ENCODE measurements at regions not wholly inside any gene's neighbourhood (a gene's known extent, or its start where the extent isn't known, plus 50 kb on each side); places are given as distances from the start of the nearest gene placed in this dataset.

GRCh38 chr3:135731546-135731945 lies 234.0 kb upstream of the PPP2R3A start:
- Histone ChIP-seq H3K4me2 (ENCODE audit: low read length) (no peak overlapping the region), H2BK5ac (ENCODE audit: low read depth, low read length, poor library complexity) (no peak overlapping the region), H3K4me3 (ENCODE audit: low read depth, low read length) (no peak overlapping the region), H2BK120ac (ENCODE audit: insufficient read depth, low read length, poor library complexity) (no peak overlapping the region), H3K79me2 (ENCODE audit: control insufficient read depth, insufficient read depth, low read length, poor library complexity) (no peaks in the 10 kb centered on the region), H2BK12ac (ENCODE audit: low read length) (no peak overlapping the region), H3K23ac (ENCODE audit: low read length) (no peak overlapping the region), H4K12ac (ENCODE audit: low read depth, low read length) (no peak overlapping the region), H3K18ac (ENCODE audit: low read length) (no peak overlapping the region), H3K9me3 (ENCODE audit: insufficient read depth, low read depth, low read length) (peaks cover 8% of the 10 kb centered on the region), H3K79me1 (ENCODE audit: low read length) (no peaks in the 10 kb centered on the region), H2AFZ (ENCODE audit: insufficient read depth, low read length, poor library complexity) (no peak overlapping the region), H3K4me1 (ENCODE audit: control insufficient read depth in 1 of 2, insufficient read depth in 2 of 2, low read length in 2 of 2) (no peaks in the 10 kb centered on the region), H2AK5ac (ENCODE audit: low read length) (no peak overlapping the region), H3K4ac (ENCODE audit: low read depth, low read length) (no peak overlapping the region), H3K27ac (ENCODE audit: low read depth, low read length) (no peak overlapping the region), H3K36me3 (ENCODE audit: control insufficient read depth in 1 of 2, insufficient read depth in 2 of 2, low read length in 2 of 2) (no peaks in the 10 kb centered on the region), H3K27me3 (ENCODE audit: insufficient read depth, low read length) (no peaks in the 10 kb centered on the region), H4K8ac (ENCODE audit: low read depth, low read length) (no peak overlapping the region), H4K91ac (ENCODE audit: low read depth, low read length) (no peak overlapping the region), H3K9ac (ENCODE audit: low read length) (no peak overlapping the region), H3K14ac (ENCODE audit: low read length) (no peak overlapping the region)
- DNase-seq, result no peak
- no CpG with 5 or more reads among the region's 2 CpGs for WGBS (ENCODE audit: extremely low coverage, insufficient coverage, insufficient read length)

- Histone ChIP-seq H2AK5ac (ENCODE audit: low read length) (no peak overlapping the region), H3K36me3 (ENCODE audit: control insufficient read depth in 1 of 2, insufficient read depth in 2 of 2, low read length in 2 of 2) (no peaks in the 10 kb centered on the region), H3K4ac (ENCODE audit: low read depth, low read length) (no peak overlapping the region), H2BK120ac (ENCODE audit: insufficient read depth, low read length, poor library complexity) (no peak overlapping the region), H4K12ac (ENCODE audit: low read depth, low read length) (no peak overlapping the region), H3K9me3 (ENCODE audit: insufficient read depth, low read depth, low read length) (no peaks in the 10 kb centered on the region), H4K91ac (ENCODE audit: low read depth, low read length) (no peak overlapping the region), H3K4me3 (ENCODE audit: low read depth, low read length) (no peak overlapping the region), H3K23ac (ENCODE audit: low read length) (no peak overlapping the region), H3K79me1 (ENCODE audit: low read length) (no peaks in the 10 kb centered on the region), H3K9ac (ENCODE audit: low read length) (no peak overlapping the region), H3K27me3 (ENCODE audit: insufficient read depth, low read length) (no peaks in the 10 kb centered on the region), H3K79me2 (ENCODE audit: control insufficient read depth, insufficient read depth, low read length, poor library complexity) (no peaks in the 10 kb centered on the region), H3K4me2 (ENCODE audit: low read length) (no peak overlapping the region), H3K27ac (ENCODE audit: low read depth, low read length) (no peak overlapping the region), H2AFZ (ENCODE audit: insufficient read depth, low read length, poor library complexity) (no peak overlapping the region), H3K18ac (ENCODE audit: low read length) (no peak overlapping the region), H2BK12ac (ENCODE audit: low read length) (no peak overlapping the region), H3K4me1 (ENCODE audit: control insufficient read depth in 1 of 2, insufficient read depth in 2 of 2, low read length in 2 of 2) (no peaks in the 10 kb centered on the region), H4K8ac (ENCODE audit: low read depth, low read length) (no peak overlapping the region), H2BK5ac (ENCODE audit: low read depth, low read length, poor library complexity) (no peak overlapping the region), H3K14ac (ENCODE audit: low read length) (no peak overlapping the region)
- no CpG with 5 or more reads among the region's 6 CpGs for WGBS (ENCODE audit: extremely low coverage, insufficient coverage, insufficient read length)
- peak; percentile 21 to 50 for DNase-seq
Measured at GRCh38 chr3:135736740-135737139, 228.8 kb upstream of the PPP2R3A start.

DNA sequence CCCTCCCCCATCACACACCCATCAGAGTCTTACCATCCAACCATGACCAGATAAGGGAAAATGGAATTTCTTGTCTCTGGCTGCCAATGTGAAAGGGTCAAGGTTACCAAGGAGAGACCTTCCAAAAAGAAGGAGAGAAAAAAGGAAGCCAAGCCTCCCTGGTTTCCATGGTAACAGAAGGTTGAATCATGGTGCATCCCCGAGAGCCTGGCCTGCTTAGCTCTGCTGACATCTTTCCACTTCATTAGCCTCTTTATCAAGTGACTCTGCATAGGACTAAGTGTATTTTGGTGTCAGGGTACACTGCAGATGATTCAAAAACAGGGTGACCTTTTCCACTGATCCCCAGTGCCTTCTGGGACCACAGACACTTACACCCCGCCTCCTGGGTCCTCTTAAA lies 225.7 kb upstream of the PPP2R3A start:
- H3K4me2 ChIP-seq (ENCODE audit: low read length), result no peak overlapping the region
- WGBS (ENCODE audit: extremely low coverage, insufficient coverage, insufficient read length), result no CpG with 5 or more reads among the region's 2 CpGs
- no peak overlapping the region for H2BK12ac ChIP-seq (ENCODE audit: low read length)
- DNase-seq, result no peak
- H3K4me1 ChIP-seq (ENCODE audit: control insufficient read depth in 1 of 2, insufficient read depth in 2 of 2, low read length in 2 of 2), result no peaks in the 10 kb centered on the region
- no peak overlapping the region for H4K91ac ChIP-seq (ENCODE audit: low read depth, low read length)
- no peak overlapping the region for H4K8ac ChIP-seq (ENCODE audit: low read depth, low read length)
- H3K27ac ChIP-seq (ENCODE audit: low read depth, low read length), result no peak overlapping the region
- H3K4me3 ChIP-seq (ENCODE audit: low read depth, low read length), result no peak overlapping the region
- no peak overlapping the region for H2BK5ac ChIP-seq (ENCODE audit: low read depth, low read length, poor library complexity)
- no peak overlapping the region for H2AFZ ChIP-seq (ENCODE audit: insufficient read depth, low read length, poor library complexity)
- no peak overlapping the region for H2BK120ac ChIP-seq (ENCODE audit: insufficient read depth, low read length, poor library complexity)
- no peak overlapping the region for H3K14ac ChIP-seq (ENCODE audit: low read length)
- H3K79me2 ChIP-seq (ENCODE audit: control insufficient read depth, insufficient read depth, low read length, poor library complexity), result no peaks in the 10 kb centered on the region
- no peaks in the 10 kb centered on the region for H3K27me3 ChIP-seq (ENCODE audit: insufficient read depth, low read length)
- no peak overlapping the region for H4K12ac ChIP-seq (ENCODE audit: low read depth, low read length)
- H3K9me3 ChIP-seq (ENCODE audit: insufficient read depth, low read depth, low read length), result peaks cover 2% of the 10 kb centered on the region
- no peaks in the 10 kb centered on the region for H3K36me3 ChIP-seq (ENCODE audit: control insufficient read depth in 1 of 2, insufficient read depth in 2 of 2, low read length in 2 of 2)
- no peak overlapping the region for H2AK5ac ChIP-seq (ENCODE audit: low read length)
- no peak overlapping the region for H3K18ac ChIP-seq (ENCODE audit: low read length)
- H3K9ac ChIP-seq (ENCODE audit: low read length), result no peak overlapping the region
- H3K79me1 ChIP-seq (ENCODE audit: low read length), result no peaks in the 10 kb centered on the region
- H3K4ac ChIP-seq (ENCODE audit: low read depth, low read length), result no peak overlapping the region
- H3K23ac ChIP-seq (ENCODE audit: low read length), result no peak overlapping the region

DNA sequence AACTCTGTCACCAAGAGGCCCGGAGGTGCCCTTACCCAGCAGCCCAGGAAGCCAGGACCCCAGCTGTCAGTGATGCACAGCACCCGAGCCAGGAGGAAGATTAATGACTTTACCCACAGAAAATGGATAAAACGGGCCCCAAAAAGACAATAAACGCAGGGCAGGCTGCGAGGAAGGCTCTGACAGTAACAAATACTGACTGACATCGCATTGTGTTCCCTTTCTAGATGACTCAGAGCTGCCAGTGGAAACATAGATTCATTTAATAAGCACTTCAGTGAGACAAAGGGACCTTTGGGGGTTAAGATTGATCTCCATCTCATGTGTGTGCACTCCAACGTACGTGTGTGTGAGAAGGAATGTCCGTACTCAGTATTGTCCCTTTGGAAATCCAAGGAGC lies 225.3 kb upstream of the PPP2R3A start:
- H3K4me3 ChIP-seq (ENCODE audit: low read depth, low read length), result no peak overlapping the region
- H3K27me3 ChIP-seq (ENCODE audit: insufficient read depth, low read length), result no peaks in the 10 kb centered on the region
- no peaks in the 10 kb centered on the region for H3K36me3 ChIP-seq (ENCODE audit: control insufficient read depth in 1 of 2, insufficient read depth in 2 of 2, low read length in 2 of 2)
- no peak overlapping the region for H3K23ac ChIP-seq (ENCODE audit: low read length)
- no peaks in the 10 kb centered on the region for H3K79me2 ChIP-seq (ENCODE audit: control insufficient read depth, insufficient read depth, low read length, poor library complexity)
- no peak overlapping the region for H3K18ac ChIP-seq (ENCODE audit: low read length)
- no peak overlapping the region for H4K12ac ChIP-seq (ENCODE audit: low read depth, low read length)
- H2BK5ac ChIP-seq (ENCODE audit: low read depth, low read length, poor library complexity), result no peak overlapping the region
- H3K4me1 ChIP-seq (ENCODE audit: control insufficient read depth in 1 of 2, insufficient read depth in 2 of 2, low read length in 2 of 2), result no peaks in the 10 kb centered on the region
- no peak overlapping the region for H4K91ac ChIP-seq (ENCODE audit: low read depth, low read length)
- peaks cover 2% of the 10 kb centered on the region for H3K9me3 ChIP-seq (ENCODE audit: insufficient read depth, low read depth, low read length)
- no CpG with 5 or more reads among the region's 9 CpGs for WGBS (ENCODE audit: extremely low coverage, insufficient coverage, insufficient read length)
- H4K8ac ChIP-seq (ENCODE audit: low read depth, low read length), result no peak overlapping the region
- no peak overlapping the region for H3K4ac ChIP-seq (ENCODE audit: low read depth, low read length)
- H2AFZ ChIP-seq (ENCODE audit: insufficient read depth, low read length, poor library complexity), result no peak overlapping the region
- H3K27ac ChIP-seq (ENCODE audit: low read depth, low read length), result no peak overlapping the region
- H2BK12ac ChIP-seq (ENCODE audit: low read length), result no peak overlapping the region
- H3K9ac ChIP-seq (ENCODE audit: low read length), result no peak overlapping the region
- no peak overlapping the region for H3K4me2 ChIP-seq (ENCODE audit: low read length)
- no peak overlapping the region for H2AK5ac ChIP-seq (ENCODE audit: low read length)
- DNase-seq, result no peak
- H2BK120ac ChIP-seq (ENCODE audit: insufficient read depth, low read length, poor library complexity), result no peak overlapping the region
- no peak overlapping the region for H3K14ac ChIP-seq (ENCODE audit: low read length)
- no peaks in the 10 kb centered on the region for H3K79me1 ChIP-seq (ENCODE audit: low read length)

- no peaks in the 10 kb centered on the region for H3K4me1 ChIP-seq (ENCODE audit: control insufficient read depth in 1 of 2, insufficient read depth in 2 of 2, low read length in 2 of 2)
Measured at GRCh38 chr3:135740751-135741150, 224.8 kb upstream of the PPP2R3A start.

More at GRCh38 chr3:135740751-135741150, 224.8 kb upstream of the PPP2R3A start:
- no peaks in the 10 kb centered on the region for H3K27me3 ChIP-seq (ENCODE audit: insufficient read depth, low read length)
- H4K12ac ChIP-seq (ENCODE audit: low read depth, low read length), result no peak overlapping the region
- no peak overlapping the region for H4K8ac ChIP-seq (ENCODE audit: low read depth, low read length)
- H2BK120ac ChIP-seq (ENCODE audit: insufficient read depth, low read length, poor library complexity), result no peak overlapping the region
- H2AK5ac ChIP-seq (ENCODE audit: low read length), result no peak overlapping the region
- no peaks in the 10 kb centered on the region for H3K79me1 ChIP-seq (ENCODE audit: low read length)
- H3K36me3 ChIP-seq (ENCODE audit: control insufficient read depth in 1 of 2, insufficient read depth in 2 of 2, low read length in 2 of 2), result no peaks in the 10 kb centered on the region
- H2BK12ac ChIP-seq (ENCODE audit: low read length), result no peak overlapping the region
- no peak overlapping the region for H3K4ac ChIP-seq (ENCODE audit: low read depth, low read length)
- H2AFZ ChIP-seq (ENCODE audit: insufficient read depth, low read length, poor library complexity), result no peak overlapping the region
- no peak overlapping the region for H3K18ac ChIP-seq (ENCODE audit: low read length)
- H3K4me2 ChIP-seq (ENCODE audit: low read length), result no peak overlapping the region
- H3K14ac ChIP-seq (ENCODE audit: low read length), result no peak overlapping the region
- H3K23ac ChIP-seq (ENCODE audit: low read length), result no peak overlapping the region
- DNase-seq, result no peak
- H3K9me3 ChIP-seq (ENCODE audit: insufficient read depth, low read depth, low read length), result peaks cover 2% of the 10 kb centered on the region
- no peak overlapping the region for H2BK5ac ChIP-seq (ENCODE audit: low read depth, low read length, poor library complexity)
- no peak overlapping the region for H3K9ac ChIP-seq (ENCODE audit: low read length)
- no peak overlapping the region for H3K27ac ChIP-seq (ENCODE audit: low read depth, low read length)
- no peak overlapping the region for H3K4me3 ChIP-seq (ENCODE audit: low read depth, low read length)
- no peak overlapping the region for H4K91ac ChIP-seq (ENCODE audit: low read depth, low read length)
- no peaks in the 10 kb centered on the region for H3K79me2 ChIP-seq (ENCODE audit: control insufficient read depth, insufficient read depth, low read length, poor library complexity)

All from trophoblast cell (in vitro differentiated cells and primary cell).